ENCODE measurements at regions not wholly inside any gene's neighbourhood (a gene's known extent, or its start where the extent isn't known, plus 50 kb on each side); places are given as distances from the start of the nearest gene placed in this dataset.

GRCh38 chr1:4460651-4461050, 193.8 kb upstream of the AJAP1 start:
- H3K27ac ChIP-seq: no peak overlapping the region
- no peaks in the 10 kb centered on the region for H3K4me1 ChIP-seq
- H3K4me3 ChIP-seq: no peak overlapping the region
- no peaks in the 10 kb centered on the region for H3K27me3 ChIP-seq
- intact Hi-C loops (cut with DNase I; ENCODE audit: low total_unique reads): no loop called here
- TF ChIP-seq CTCF (IDR thresholded peaks at IDR 0.05): no peak
- DNase-seq: no peak
- H3K36me3 ChIP-seq: no peaks in the 10 kb centered on the region
- no peaks in the 10 kb centered on the region for H3K9me3 ChIP-seq

GRCh38 chr1:4461726-4462290, 192.6 kb upstream of the AJAP1 start:
- H3K9me3 ChIP-seq: no peaks in the 10 kb centered on the region
- intact Hi-C loops (cut with DNase I; ENCODE audit: low total_unique reads): no loop called here
- H3K4me3 ChIP-seq: no peak overlapping the region
- H3K36me3 ChIP-seq: no peaks in the 10 kb centered on the region
- H3K27me3 ChIP-seq: no peaks in the 10 kb centered on the region
- DNase-seq: no peak
- no peak for TF ChIP-seq CTCF (IDR thresholded peaks at IDR 0.05)
- H3K27ac ChIP-seq: no peak overlapping the region
- no peaks in the 10 kb centered on the region for H3K4me1 ChIP-seq

GRCh38 chr1:4462831-4463484, 191.5 kb upstream of the AJAP1 start:
- no peaks in the 10 kb centered on the region for H3K9me3 ChIP-seq
- DNase-seq: no peak
- no peak overlapping the region for H3K27ac ChIP-seq
- no peaks in the 10 kb centered on the region for H3K36me3 ChIP-seq
- no peak for TF ChIP-seq CTCF (IDR thresholded peaks at IDR 0.05)
- intact Hi-C loops (cut with DNase I; ENCODE audit: low total_unique reads): no loop called here
- H3K4me1 ChIP-seq: no peaks in the 10 kb centered on the region
- H3K27me3 ChIP-seq: no peaks in the 10 kb centered on the region
- H3K4me3 ChIP-seq: no peak overlapping the region

GRCh38 chr1:4463631-4464030, 190.8 kb upstream of the AJAP1 start:
- no peak for DNase-seq
- no peak for TF ChIP-seq CTCF (IDR thresholded peaks at IDR 0.05)
- Histone ChIP-seq H3K27ac (no peak overlapping the region), H3K9me3 (no peaks in the 10 kb centered on the region), H3K4me1 (no peaks in the 10 kb centered on the region), H3K36me3 (no peaks in the 10 kb centered on the region), H3K27me3 (no peaks in the 10 kb centered on the region), H3K4me3 (no peak overlapping the region)
- intact Hi-C loops (cut with DNase I; ENCODE audit: low total_unique reads): no loop called here

- no peaks in the 10 kb centered on the region for H3K4me1 ChIP-seq
- H3K9me3 ChIP-seq: no peaks in the 10 kb centered on the region
- DNase-seq: no peak
- H3K4me3 ChIP-seq: no peak overlapping the region
- H3K36me3 ChIP-seq: no peaks in the 10 kb centered on the region
- no peaks in the 10 kb centered on the region for H3K27me3 ChIP-seq
- intact Hi-C loops (cut with DNase I; ENCODE audit: low total_unique reads): no loop called here
- TF ChIP-seq CTCF (IDR thresholded peaks at IDR 0.05): no peak
- H3K27ac ChIP-seq: no peak overlapping the region
Measured at GRCh38 chr1:4464478-4464877, 189.9 kb upstream of the AJAP1 start.

Data from tibial artery (tissue), 4 donors.